ENCODE measurements at regions not wholly inside any gene's neighbourhood (a gene's known extent, or its start where the extent isn't known, plus 50 kb on each side); places are given as distances from the start of the nearest gene placed in this dataset.
"Not testable (repeated sequence)": the region's sequence is repeated elsewhere in the genome, so short reads cannot be mapped to it uniquely, and the experiment has no call there.

DNA sequence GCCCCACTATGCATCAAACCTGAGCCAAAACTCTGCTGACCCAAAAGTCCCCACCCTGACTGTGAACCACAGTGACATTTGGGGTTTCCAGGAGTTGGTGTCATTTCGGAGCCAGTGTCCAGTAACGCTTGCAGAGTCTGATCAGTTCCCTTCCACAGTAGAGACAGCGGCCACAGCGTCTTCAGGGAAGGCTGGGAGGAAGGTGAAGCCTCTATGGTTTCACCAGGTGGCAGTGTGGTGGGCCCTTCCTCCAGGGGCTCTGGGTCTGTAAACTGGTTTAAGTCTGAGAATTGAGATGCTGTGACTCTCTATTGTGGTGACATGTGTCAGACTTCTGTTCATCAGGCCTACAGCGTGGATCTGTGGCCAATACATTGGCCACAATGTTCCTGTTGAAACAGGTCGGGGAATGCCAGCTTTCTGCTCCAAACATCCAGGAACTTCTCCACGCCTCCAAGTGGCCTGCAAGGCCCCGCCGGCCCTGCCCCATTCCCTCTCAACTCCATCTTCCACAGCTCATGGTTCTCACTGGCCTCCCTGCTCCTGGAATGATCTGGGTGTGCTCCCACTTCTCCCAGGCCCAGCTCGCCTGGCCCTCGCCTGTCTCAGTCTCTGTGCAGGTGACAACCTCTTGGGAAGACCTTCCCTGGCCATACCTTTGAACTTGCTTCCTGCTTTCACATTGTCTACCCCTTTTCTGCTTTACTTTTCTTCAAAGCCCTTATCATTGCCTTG lies 124.5 kb upstream of the FAM20C start:
- peak in 1 of 3 donors; percentile 42 for DNase-seq
- H3K9me3 Mint-ChIP-seq = peaks cover 0 to 2% (median 0%) of the 10 kb centered on the region in 7 donors

DNA sequence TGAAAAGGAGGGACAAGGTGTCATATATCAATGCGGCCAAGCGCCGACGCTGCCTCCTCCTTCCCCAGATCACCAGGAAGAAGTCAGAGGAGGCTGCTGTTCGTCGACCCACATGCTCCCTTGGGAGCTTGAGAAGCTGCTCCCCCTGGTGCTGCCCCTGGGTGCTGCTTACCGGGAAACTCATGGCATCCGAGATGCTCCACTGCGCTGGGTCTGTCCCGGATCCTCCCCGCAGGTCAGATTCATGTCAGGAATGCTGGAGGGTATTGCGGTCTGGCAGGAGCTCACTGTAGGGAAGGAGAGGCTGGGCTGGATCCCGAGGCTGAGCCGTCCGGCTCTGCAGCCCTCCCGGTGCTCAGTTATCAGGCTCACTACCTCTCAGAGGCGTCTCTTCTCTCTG lies 123.7 kb upstream of the FAM20C start:
- intact Hi-C loops (cut with micrococcal nuclease) = no loop called here
- TF ChIP-seq, protein P1, sequence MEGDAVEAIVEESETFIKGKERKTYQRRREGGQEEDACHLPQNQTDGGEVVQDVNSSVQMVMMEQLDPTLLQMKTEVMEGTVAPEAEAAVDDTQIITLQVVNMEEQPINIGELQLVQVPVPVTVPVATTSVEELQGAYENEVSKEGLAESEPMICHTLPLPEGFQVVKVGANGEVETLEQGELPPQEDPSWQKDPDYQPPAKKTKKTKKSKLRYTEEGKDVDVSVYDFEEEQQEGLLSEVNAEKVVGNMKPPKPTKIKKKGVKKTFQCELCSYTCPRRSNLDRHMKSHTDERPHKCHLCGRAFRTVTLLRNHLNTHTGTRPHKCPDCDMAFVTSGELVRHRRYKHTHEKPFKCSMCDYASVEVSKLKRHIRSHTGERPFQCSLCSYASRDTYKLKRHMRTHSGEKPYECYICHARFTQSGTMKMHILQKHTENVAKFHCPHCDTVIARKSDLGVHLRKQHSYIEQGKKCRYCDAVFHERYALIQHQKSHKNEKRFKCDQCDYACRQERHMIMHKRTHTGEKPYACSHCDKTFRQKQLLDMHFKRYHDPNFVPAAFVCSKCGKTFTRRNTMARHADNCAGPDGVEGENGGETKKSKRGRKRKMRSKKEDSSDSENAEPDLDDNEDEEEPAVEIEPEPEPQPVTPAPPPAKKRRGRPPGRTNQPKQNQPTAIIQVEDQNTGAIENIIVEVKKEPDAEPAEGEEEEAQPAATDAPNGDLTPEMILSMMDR (IDR thresholded peaks at IDR 0.05) = peak; percentile 25
- H3K4me1 ChIP-seq (ENCODE audit: control insufficient read depth in 1 of 2, insufficient read depth in 2 of 2, low read length in 2 of 2) = peaks cover 11 to 37% of the 10 kb centered on the region in 2 donors
- Mint-ChIP-seq H3K4me3 (no peak overlapping the region), H3K27me3 (ENCODE audit: low read depth in 3 of 3) (peaks cover 5 to 10% (median 8%) of the 10 kb centered on the region in 3 donors), H3K9me3 (peaks cover 0 to 2% (median 0%) of the 10 kb centered on the region in 7 donors), H3K27ac (no peak overlapping the region), H3K4me1 (peaks cover 39% of the 10 kb centered on the region), H3K36me3 (no peaks in the 10 kb centered on the region)
- H3K79me2 ChIP-seq (ENCODE audit: insufficient read depth, low read length) = no peaks in the 10 kb centered on the region
- H3K4me3 ChIP-seq (replicated peaks in 1 of 3; ENCODE audit: low read depth in 2 of 3, low read length in 3 of 3) = no peak overlapping the region
- H3K9ac ChIP-seq (ENCODE audit: insufficient read depth, low read length, poor library complexity, severe bottlenecking) = no peak overlapping the region
- H3K36me3 ChIP-seq (replicated peaks in 1 of 2; ENCODE audit: control insufficient read depth in 1 of 2, insufficient read depth in 2 of 2, low read length in 2 of 2) = no peaks in the 10 kb centered on the region
- H3K4me2 ChIP-seq (replicated peaks; ENCODE audit: extremely low read depth, low read length, poor library complexity, severe bottlenecking) = no peak overlapping the region
- no peak overlapping the region for H2AFZ ChIP-seq (ENCODE audit: insufficient read depth, low read depth, low read length, poor library complexity, severe bottlenecking)
- no peaks in the 10 kb centered on the region for H3K27me3 ChIP-seq (ENCODE audit: control insufficient read depth in 2 of 2, insufficient read depth in 2 of 2, low read length in 2 of 2)
- WGBS (ENCODE audit: insufficient coverage) = 95% methylated on average over 8 of the region's 17 CpGs
- DNase-seq = no peak
- no peak overlapping the region for H3K27ac ChIP-seq (ENCODE audit: low read depth in 1 of 2, low read length in 2 of 2)
- no peaks in the 10 kb centered on the region for H3K9me3 ChIP-seq (replicated peaks in 1 of 2; ENCODE audit: control insufficient read depth in 1 of 2, insufficient read depth in 1 of 2, low read length in 2 of 2)
- H4K20me1 ChIP-seq (ENCODE audit: insufficient read depth, low read length) = no peaks in the 10 kb centered on the region

More for the DNA sequence above, 124.5 kb upstream of the FAM20C start:
- Histone ChIP-seq H3K4me2 (replicated peaks; ENCODE audit: extremely low read depth, low read length, poor library complexity, severe bottlenecking) (no peak overlapping the region), H3K27me3 (ENCODE audit: control insufficient read depth in 2 of 2, insufficient read depth in 2 of 2, low read length in 2 of 2) (no peaks in the 10 kb centered on the region), H2AFZ (ENCODE audit: insufficient read depth, low read depth, low read length, poor library complexity, severe bottlenecking) (no peak overlapping the region), H3K4me3 (replicated peaks in 1 of 3; ENCODE audit: low read depth in 2 of 3, low read length in 3 of 3) (no peak overlapping the region), H3K79me2 (ENCODE audit: insufficient read depth, low read length) (no peaks in the 10 kb centered on the region), H4K20me1 (ENCODE audit: insufficient read depth, low read length) (no peaks in the 10 kb centered on the region), H3K9me3 (replicated peaks in 1 of 2; ENCODE audit: control insufficient read depth in 1 of 2, insufficient read depth in 1 of 2, low read length in 2 of 2) (no peaks in the 10 kb centered on the region), H3K9ac (ENCODE audit: insufficient read depth, low read length, poor library complexity, severe bottlenecking) (no peak overlapping the region), H3K27ac (ENCODE audit: low read depth in 1 of 2, low read length in 2 of 2) (no peak overlapping the region), H3K36me3 (replicated peaks in 1 of 2; ENCODE audit: control insufficient read depth in 1 of 2, insufficient read depth in 2 of 2, low read length in 2 of 2) (no peaks in the 10 kb centered on the region), H3K4me1 (ENCODE audit: control insufficient read depth in 1 of 2, insufficient read depth in 2 of 2, low read length in 2 of 2) (peaks cover 19 to 45% of the 10 kb centered on the region in 2 donors)
- 99% methylated on average over 11 of the region's 11 CpGs for WGBS (ENCODE audit: insufficient coverage)
- Mint-ChIP-seq H3K27ac (no peak overlapping the region), H3K4me3 (no peak overlapping the region), H3K4me1 (peaks cover 47% of the 10 kb centered on the region), H3K36me3 (no peaks in the 10 kb centered on the region), H3K27me3 (ENCODE audit: low read depth in 3 of 3) (peaks cover 5 to 10% (median 8%) of the 10 kb centered on the region in 3 donors)
- intact Hi-C loops (cut with micrococcal nuclease) = no loop called here
- TF ChIP-seq, protein P1 (IDR thresholded peaks at IDR 0.05) = no peak

DNA sequence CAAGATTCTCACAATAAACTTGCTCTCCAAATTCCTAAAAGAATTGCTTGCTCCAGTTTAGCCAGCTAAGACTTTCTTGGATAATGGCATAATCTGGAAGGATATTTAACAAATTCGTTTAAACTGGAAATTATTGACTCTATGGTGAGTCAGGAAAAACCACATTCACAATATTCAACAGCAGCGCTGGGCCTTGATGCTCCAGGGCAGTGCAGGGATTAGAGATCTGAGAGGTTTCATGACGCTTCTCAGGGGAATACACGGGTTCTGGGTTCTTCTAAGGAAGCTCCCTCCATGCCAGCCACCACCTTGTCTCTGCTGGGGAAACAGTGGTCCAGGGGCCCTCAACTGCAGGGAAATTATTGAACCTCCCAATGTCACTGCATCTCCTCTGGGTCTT lies 123.3 kb upstream of the FAM20C start:
- H3K27ac Mint-ChIP-seq; H3K79me2 ChIP-seq (ENCODE audit: insufficient read depth, low read length); intact Hi-C loops (cut with micrococcal nuclease); H4K20me1 ChIP-seq (ENCODE audit: insufficient read depth, low read length); H3K9ac ChIP-seq (ENCODE audit: insufficient read depth, low read length, poor library complexity, severe bottlenecking); H3K27ac ChIP-seq (ENCODE audit: low read depth in 1 of 2, low read length in 2 of 2); H3K4me2 ChIP-seq (replicated peaks; ENCODE audit: extremely low read depth, low read length, poor library complexity, severe bottlenecking); H3K36me3 Mint-ChIP-seq; H3K4me3 ChIP-seq (replicated peaks in 1 of 3; ENCODE audit: low read depth in 2 of 3, low read length in 3 of 3); H3K36me3 ChIP-seq (replicated peaks in 1 of 2; ENCODE audit: control insufficient read depth in 1 of 2, insufficient read depth in 2 of 2, low read length in 2 of 2); H2AFZ ChIP-seq (ENCODE audit: insufficient read depth, low read depth, low read length, poor library complexity, severe bottlenecking); H3K9me3 Mint-ChIP-seq; H3K27me3 ChIP-seq (ENCODE audit: control insufficient read depth in 2 of 2, insufficient read depth in 2 of 2, low read length in 2 of 2); H3K27me3 Mint-ChIP-seq (ENCODE audit: low read depth in 3 of 3); DNase-seq; H3K9me3 ChIP-seq (replicated peaks in 1 of 2; ENCODE audit: control insufficient read depth in 1 of 2, insufficient read depth in 1 of 2, low read length in 2 of 2); H3K4me3 Mint-ChIP-seq: not testable (repeated sequence)
- peaks cover 11 to 37% of the 10 kb centered on the region in 2 donors for H3K4me1 ChIP-seq (ENCODE audit: control insufficient read depth in 1 of 2, insufficient read depth in 2 of 2, low read length in 2 of 2)
- no CpG with 5 or more reads among the region's 4 CpGs for WGBS (ENCODE audit: insufficient coverage)
- peaks cover 39% of the 10 kb centered on the region for H3K4me1 Mint-ChIP-seq

All from CD14-positive monocyte (primary cell).